ENCODE measurements at regions not wholly inside any gene's neighbourhood (a gene's known extent, or its start where the extent isn't known, plus 50 kb on each side); places are given as distances from the start of the nearest gene placed in this dataset.

DNA sequence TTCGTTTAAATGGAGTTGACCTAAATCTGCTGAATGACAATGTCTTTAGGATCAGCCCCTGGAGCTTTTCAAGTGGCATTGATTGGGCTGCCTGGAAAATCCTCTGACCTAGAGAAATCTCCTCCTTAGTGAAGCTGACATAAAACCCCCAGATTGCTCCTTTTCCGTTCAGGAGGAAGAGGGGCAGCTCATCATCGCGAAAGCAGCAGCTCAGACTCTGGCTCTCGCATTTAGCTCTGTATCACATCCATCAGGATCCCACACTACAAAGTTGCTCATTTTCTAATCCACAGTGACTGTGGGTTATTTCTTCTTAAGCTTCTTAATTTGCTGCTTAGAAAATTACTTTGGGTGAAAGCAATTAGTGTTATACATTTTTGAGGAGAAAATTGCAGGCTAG lies 373.7 kb downstream of the ENC1 start:
- DNase-seq (ENCODE audit: extremely low spot score, unreplicated experiment), result no peak
- H3K27me3 Mint-ChIP-seq, result no peaks in the 10 kb centered on the region
- H3K9me3 Mint-ChIP-seq, result peaks cover 3% of the 10 kb centered on the region
- H3K27ac Mint-ChIP-seq, result no peak overlapping the region
- H3K4me1 Mint-ChIP-seq (ENCODE audit: unreplicated experiment), result peaks cover 47% of the 10 kb centered on the region
- TF ChIP-seq, protein P1, sequence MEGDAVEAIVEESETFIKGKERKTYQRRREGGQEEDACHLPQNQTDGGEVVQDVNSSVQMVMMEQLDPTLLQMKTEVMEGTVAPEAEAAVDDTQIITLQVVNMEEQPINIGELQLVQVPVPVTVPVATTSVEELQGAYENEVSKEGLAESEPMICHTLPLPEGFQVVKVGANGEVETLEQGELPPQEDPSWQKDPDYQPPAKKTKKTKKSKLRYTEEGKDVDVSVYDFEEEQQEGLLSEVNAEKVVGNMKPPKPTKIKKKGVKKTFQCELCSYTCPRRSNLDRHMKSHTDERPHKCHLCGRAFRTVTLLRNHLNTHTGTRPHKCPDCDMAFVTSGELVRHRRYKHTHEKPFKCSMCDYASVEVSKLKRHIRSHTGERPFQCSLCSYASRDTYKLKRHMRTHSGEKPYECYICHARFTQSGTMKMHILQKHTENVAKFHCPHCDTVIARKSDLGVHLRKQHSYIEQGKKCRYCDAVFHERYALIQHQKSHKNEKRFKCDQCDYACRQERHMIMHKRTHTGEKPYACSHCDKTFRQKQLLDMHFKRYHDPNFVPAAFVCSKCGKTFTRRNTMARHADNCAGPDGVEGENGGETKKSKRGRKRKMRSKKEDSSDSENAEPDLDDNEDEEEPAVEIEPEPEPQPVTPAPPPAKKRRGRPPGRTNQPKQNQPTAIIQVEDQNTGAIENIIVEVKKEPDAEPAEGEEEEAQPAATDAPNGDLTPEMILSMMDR (conservative IDR thresholded peaks at IDR 0.05), result no peak
- no peaks in the 10 kb centered on the region for H3K36me3 Mint-ChIP-seq
- H3K4me3 Mint-ChIP-seq, result no peak overlapping the region

DNA sequence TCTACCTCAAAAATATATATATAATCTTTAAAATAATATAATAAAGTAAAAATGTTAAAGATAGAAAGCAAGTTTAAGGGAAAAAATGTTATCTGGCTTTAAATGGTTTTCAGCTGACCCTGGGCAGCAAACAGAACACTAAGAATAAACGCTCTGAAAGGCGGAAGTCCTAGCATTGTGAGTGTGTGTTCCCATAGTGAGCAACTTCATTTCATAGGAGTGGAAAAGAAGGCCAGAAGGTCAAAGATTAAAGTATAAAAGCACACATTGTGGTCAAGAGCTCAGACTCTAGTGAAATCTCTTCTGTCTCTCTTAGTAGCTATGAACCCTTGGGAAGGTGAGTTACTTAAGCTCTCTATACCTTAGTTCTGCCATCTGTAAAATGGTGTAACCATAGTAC lies 374.4 kb downstream of the ENC1 start:
- H3K9me3 Mint-ChIP-seq, result peaks cover 3% of the 10 kb centered on the region
- H3K27ac Mint-ChIP-seq, result no peak overlapping the region
- no peaks in the 10 kb centered on the region for H3K36me3 Mint-ChIP-seq
- H3K27me3 Mint-ChIP-seq, result no peaks in the 10 kb centered on the region
- peaks cover 53% of the 10 kb centered on the region for H3K4me1 Mint-ChIP-seq (ENCODE audit: unreplicated experiment)
- H3K4me3 Mint-ChIP-seq, result no peak overlapping the region
- TF ChIP-seq, protein P1 (conservative IDR thresholded peaks at IDR 0.05), result no peak
- DNase-seq (ENCODE audit: extremely low spot score, unreplicated experiment), result no peak

DNA sequence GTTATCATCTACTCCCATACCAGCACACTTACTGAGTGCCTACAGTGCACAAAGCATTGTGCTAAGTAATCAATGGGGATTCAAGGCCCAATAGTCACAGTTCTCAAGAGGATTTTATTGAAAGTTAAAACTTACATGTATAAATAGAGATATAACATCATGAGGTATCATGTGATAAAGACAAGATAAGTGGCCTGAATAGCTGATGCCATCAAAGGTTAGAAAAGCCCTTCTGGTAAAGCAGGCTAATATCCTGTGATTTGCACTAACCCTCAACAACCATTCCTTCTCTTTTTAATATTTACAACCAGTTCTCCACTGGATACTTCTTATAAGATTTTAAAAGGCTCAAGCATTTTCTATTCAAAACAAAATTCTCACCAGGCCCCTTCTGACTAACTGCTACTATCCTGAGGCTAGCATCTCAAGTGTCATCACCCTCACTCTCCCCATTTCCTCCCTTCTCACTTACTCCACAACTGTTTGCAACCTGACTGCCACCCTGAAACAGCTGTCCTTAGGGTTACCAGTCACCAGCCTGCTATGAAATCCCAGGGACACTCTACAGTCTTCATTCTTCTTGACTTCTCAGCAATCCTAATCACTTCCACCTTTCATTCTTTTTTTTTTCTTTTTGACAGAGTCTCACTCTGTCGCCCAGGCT lies 377.9 kb downstream of the ENC1 start:
- H3K27me3 Mint-ChIP-seq, result no peaks in the 10 kb centered on the region
- peaks cover 53% of the 10 kb centered on the region for H3K4me1 Mint-ChIP-seq (ENCODE audit: unreplicated experiment)
- no peaks in the 10 kb centered on the region for H3K9me3 Mint-ChIP-seq
- no peak for DNase-seq (ENCODE audit: extremely low spot score, unreplicated experiment)
- TF ChIP-seq, protein P1 (conservative IDR thresholded peaks at IDR 0.05), result no peak
- peak overlapping the region; percentile 17 for H3K4me3 Mint-ChIP-seq
- no peaks in the 10 kb centered on the region for H3K36me3 Mint-ChIP-seq
- no peak overlapping the region for H3K27ac Mint-ChIP-seq

DNA sequence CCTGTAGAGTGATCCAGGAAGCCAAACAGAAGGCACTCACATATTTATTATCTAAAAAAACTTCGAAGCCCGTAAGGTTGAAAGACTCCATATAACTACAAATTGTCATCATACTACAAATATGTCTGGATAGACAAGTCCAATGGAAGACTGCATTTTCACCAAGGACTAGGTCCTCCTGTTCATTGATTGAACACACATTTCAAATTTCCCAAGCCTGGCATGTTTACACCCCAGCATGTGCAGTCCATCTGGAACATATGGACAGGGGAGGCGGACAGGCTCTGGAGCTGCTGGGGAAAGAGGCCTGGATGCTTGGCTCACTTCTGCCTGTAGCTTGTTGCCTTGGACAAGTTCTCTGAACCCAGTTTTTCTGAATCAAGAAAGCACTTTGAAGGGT lies 378.7 kb downstream of the ENC1 start:
- peaks cover 58% of the 10 kb centered on the region for H3K4me1 Mint-ChIP-seq (ENCODE audit: unreplicated experiment)
- H3K9me3 Mint-ChIP-seq, result no peaks in the 10 kb centered on the region
- no peak overlapping the region for H3K4me3 Mint-ChIP-seq
- TF ChIP-seq, protein P1 (conservative IDR thresholded peaks at IDR 0.05), result no peak
- H3K36me3 Mint-ChIP-seq, result no peaks in the 10 kb centered on the region
- H3K27me3 Mint-ChIP-seq, result no peaks in the 10 kb centered on the region
- no peak for DNase-seq (ENCODE audit: extremely low spot score, unreplicated experiment)
- no peak overlapping the region for H3K27ac Mint-ChIP-seq

DNA sequence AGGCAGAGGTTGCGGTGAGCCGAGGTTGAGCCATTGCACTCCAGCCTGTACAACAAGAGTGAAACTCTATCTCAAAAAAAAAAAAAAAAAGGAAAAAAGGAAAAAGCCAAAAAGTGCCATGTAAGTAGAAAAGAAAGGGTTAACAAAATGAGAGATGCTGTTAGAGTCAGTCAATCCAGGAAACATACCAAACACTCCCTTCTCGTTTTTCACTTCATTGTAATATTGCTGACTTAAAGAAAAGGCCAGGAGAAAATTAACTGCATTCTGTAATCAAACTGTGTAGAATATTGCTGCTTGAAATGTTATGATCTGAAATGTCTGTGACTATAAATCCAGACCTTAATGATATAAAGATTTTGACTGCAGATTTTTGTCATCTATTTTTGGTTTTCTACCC lies 379.1 kb downstream of the ENC1 start:
- H3K27ac Mint-ChIP-seq, result no peak overlapping the region
- no peaks in the 10 kb centered on the region for H3K36me3 Mint-ChIP-seq
- H3K27me3 Mint-ChIP-seq, result no peaks in the 10 kb centered on the region
- no peaks in the 10 kb centered on the region for H3K9me3 Mint-ChIP-seq
- TF ChIP-seq, protein P1 (conservative IDR thresholded peaks at IDR 0.05), result no peak
- H3K4me1 Mint-ChIP-seq (ENCODE audit: unreplicated experiment), result peaks cover 56% of the 10 kb centered on the region
- no peak for DNase-seq (ENCODE audit: extremely low spot score, unreplicated experiment)
- H3K4me3 Mint-ChIP-seq, result no peak overlapping the region

DNA sequence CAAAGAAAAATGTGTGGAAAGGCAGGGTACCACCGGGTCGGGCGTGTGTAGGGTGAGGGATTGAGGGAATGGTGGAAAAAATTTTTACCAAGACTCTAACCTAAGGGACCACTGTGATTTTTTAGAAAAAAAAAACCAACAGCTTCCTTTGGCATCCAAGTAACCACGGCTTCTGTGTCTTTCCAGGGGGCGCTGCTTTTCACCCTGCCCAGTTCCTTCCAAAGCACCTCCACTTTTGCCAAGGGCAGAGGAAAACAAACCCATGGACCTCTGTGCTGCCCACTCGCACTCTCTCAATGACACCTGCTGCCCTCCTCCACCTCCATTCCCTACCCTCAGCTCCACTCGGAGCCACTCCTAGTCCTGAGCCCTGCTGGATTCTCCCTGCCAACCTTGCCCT lies 381.0 kb downstream of the ENC1 start:
- no peaks in the 10 kb centered on the region for H3K9me3 Mint-ChIP-seq
- no peaks in the 10 kb centered on the region for H3K27me3 Mint-ChIP-seq
- peaks cover 59% of the 10 kb centered on the region for H3K4me1 Mint-ChIP-seq (ENCODE audit: unreplicated experiment)
- H3K4me3 Mint-ChIP-seq, result no peak overlapping the region
- TF ChIP-seq, protein P1 (conservative IDR thresholded peaks at IDR 0.05), result no peak
- H3K27ac Mint-ChIP-seq, result no peak overlapping the region
- DNase-seq (ENCODE audit: extremely low spot score, unreplicated experiment), result no peak
- H3K36me3 Mint-ChIP-seq, result no peaks in the 10 kb centered on the region

All from type B pancreatic cell (in vitro differentiated cells).